Activated T-cell treated with anti-CD3 and anti-CD28 coated beads, Interleukin-2, amount 50 U/mL, for 48 hours (primary cell): ENCODE measurements at regions not wholly inside any gene's neighbourhood (a gene's known extent, or its start where the extent isn't known, plus 50 kb on each side); places are given as distances from the start of the nearest gene placed in this dataset.

ENCODE experiments used
- DNase-seq, 2 experiments: peaks; one replicate each; pipeline ENCODE4 v3.0.0-alpha.2; 2020

- DNase-seq: no peak
Observed at GRCh38 chr11:110824912-110825620, 112.8 kb upstream of the ARHGAP20 start.

- peak; percentile 45 to 48 for DNase-seq
Observed at GRCh38 chr11:110818032-110818687, 105.9 kb upstream of the ARHGAP20 start.

GRCh38 chr11:110812086-110812733 lies 100.0 kb upstream of the ARHGAP20 start:
- no peak for DNase-seq

GRCh38 chr11:110809417-110810199 lies 97.4 kb upstream of the ARHGAP20 start:
- no peak for DNase-seq

GRCh38 chr11:110808248-110808647 lies 96.0 kb upstream of the ARHGAP20 start:
- no peak for DNase-seq

- no peak for DNase-seq
Observed at GRCh38 chr11:110807801-110808200, 95.6 kb upstream of the ARHGAP20 start.

GRCh38 chr11:110805756-110806155 lies 93.5 kb upstream of the ARHGAP20 start:
- no peak for DNase-seq

- DNase-seq: no peak
Observed at GRCh38 chr11:110802162-110802561, 89.9 kb upstream of the ARHGAP20 start.

- no peak for DNase-seq
Observed at GRCh38 chr11:110801328-110801727, 89.1 kb upstream of the ARHGAP20 start.

GRCh38 chr11:110798201-110798900 lies 86.1 kb upstream of the ARHGAP20 start:
- no peak for DNase-seq

- no peak for DNase-seq
Observed at GRCh38 chr11:110797453-110797852, 85.2 kb upstream of the ARHGAP20 start.

GRCh38 chr11:110795112-110795624 lies 82.9 kb upstream of the ARHGAP20 start:
- DNase-seq: no peak

GRCh38 chr11:110793556-110793955 lies 81.3 kb upstream of the ARHGAP20 start:
- no peak for DNase-seq

- DNase-seq: no peak
Observed at GRCh38 chr11:110791621-110792020, 79.4 kb upstream of the ARHGAP20 start.

- DNase-seq: no peak
Observed at GRCh38 chr11:110787680-110788079, 75.4 kb upstream of the ARHGAP20 start.

GRCh38 chr11:110786226-110786902 lies 74.1 kb upstream of the ARHGAP20 start:
- DNase-seq: no peak

GRCh38 chr11:110785398-110785797 lies 73.2 kb upstream of the ARHGAP20 start:
- no peak for DNase-seq

GRCh38 chr11:110782616-110783015 lies 70.4 kb upstream of the ARHGAP20 start:
- no peak for DNase-seq

- DNase-seq: no peak
Observed at GRCh38 chr11:110779108-110779507, 66.9 kb upstream of the ARHGAP20 start.

GRCh38 chr11:110778343-110778742 lies 66.1 kb upstream of the ARHGAP20 start:
- DNase-seq: no peak

- no peak for DNase-seq
Observed at GRCh38 chr11:110777775-110778174, 65.5 kb upstream of the ARHGAP20 start.

GRCh38 chr11:110776081-110776480 lies 63.8 kb upstream of the ARHGAP20 start:
- DNase-seq: no peak
